VCaP (cell line): ENCODE measurements at regions not wholly inside any gene's neighbourhood (a gene's known extent, or its start where the extent isn't known, plus 50 kb on each side); places are given as distances from the start of the nearest gene placed in this dataset.

Experiments used
- H3K27ac ChIP-seq: fragments of 450-650 bp; 2 replicates; pipeline ENCODE4 v1.5.1; 2017
- CTCF ChIP-seq: fragments of 450-650 bp; conservative IDR thresholded peaks from 2 replicates; pipeline ENCODE4 v1.5.1; 2017; ENCODE audit warnings: mild to moderate bottlenecking, moderate library complexity

- H3K27ac ChIP-seq = no peak overlapping the region
- no peak for TF ChIP-seq CTCF
Observed at GRCh38 chr2:216279459-216279858, 92.8 kb downstream of the MARCHF4 start.

- no peak overlapping the region for H3K27ac ChIP-seq
- no peak for TF ChIP-seq CTCF
Observed at GRCh38 chr2:216279031-216279430, 93.3 kb downstream of the MARCHF4 start.

- no peak for TF ChIP-seq CTCF
- H3K27ac ChIP-seq = no peak overlapping the region
Observed at GRCh38 chr2:216275890-216276289, 96.4 kb downstream of the MARCHF4 start.

- H3K27ac ChIP-seq = no peak overlapping the region
Observed at GRCh38 chr2:216274194-216274840, 98.0 kb downstream of the MARCHF4 start.

GRCh38 chr2:216261042-216261537 is 111.2 kb downstream of the MARCHF4 start:
- no peak for TF ChIP-seq CTCF
- no peak overlapping the region for H3K27ac ChIP-seq

More at GRCh38 chr2:216274194-216274840, 98.0 kb downstream of the MARCHF4 start:
- TF ChIP-seq CTCF = no peak

- TF ChIP-seq CTCF = no peak
Observed at GRCh38 chr2:216260629-216261028, 111.7 kb downstream of the MARCHF4 start.

GRCh38 chr2:216259081-216259480 is 113.2 kb downstream of the MARCHF4 start:
- H3K27ac ChIP-seq = peak overlapping the region; percentile 14; the same call in 1 of the 2 replicates
- no peak for TF ChIP-seq CTCF

More at GRCh38 chr2:216260629-216261028, 111.7 kb downstream of the MARCHF4 start:
- H3K27ac ChIP-seq = no peak overlapping the region
